ENCODE measurements at regions not wholly inside any gene's neighbourhood (a gene's known extent, or its start where the extent isn't known, plus 50 kb on each side); places are given as distances from the start of the nearest gene placed in this dataset.

DNA sequence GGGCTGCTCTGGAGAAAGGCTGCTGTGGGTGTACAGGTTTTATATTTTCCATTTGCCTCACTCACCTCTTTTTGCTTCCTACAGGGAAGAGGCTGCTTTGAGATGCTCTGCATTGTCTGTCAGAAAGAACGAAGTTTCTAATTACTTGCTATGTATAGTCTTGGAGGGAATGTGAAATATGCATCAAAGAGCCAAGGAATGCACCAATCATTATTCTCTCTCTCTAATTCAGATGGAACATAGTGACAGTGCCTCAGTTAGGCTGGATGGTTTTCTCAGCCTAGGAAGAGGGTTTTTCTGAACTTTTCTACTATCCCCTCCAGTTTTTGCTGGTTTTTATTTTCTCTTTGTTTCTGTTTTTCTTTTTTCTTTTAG is 106.8 kb upstream of the SLC4A4 start:
- ChIA-PET CTCF (interaction anchor here (1.4 to 4.1 kb wide), 2 partner anchors 11 to 480 kb away, joined by 3 to 34 read pairs; no protein-coding TSS in a partner anchor), POLR2A (no interaction called here), RAD21 (ENCODE audit: unreplicated experiment) (no interaction called here), SMC1A (ENCODE audit: uncharacterized antibody, unreplicated experiment) (no interaction called here)
- ATAC-seq = no peak
- no peaks in the 10 kb centered on the region for H3K36me3 ChIP-seq (ENCODE audit: control insufficient read depth in 2 of 2, insufficient read depth in 2 of 2, low read length in 1 of 2)
- H3K4me2 ChIP-seq (ENCODE audit: control insufficient read depth, insufficient read depth) = no peak overlapping the region
- H4K20me1 ChIP-seq (ENCODE audit: control insufficient read depth, insufficient read depth) = no peaks in the 10 kb centered on the region
- TF ChIP-seq FOXK2 (IDR thresholded peaks at IDR 0.05) (no peak), NR2F1 (conservative IDR thresholded peaks at IDR 0.05) (no peak), SIX5 (IDR thresholded peaks at IDR 0.05; ENCODE audit: low read depth, low read length, severe bottlenecking) (no peak), WRNIP1 (IDR thresholded peaks at IDR 0.05; ENCODE audit: borderline replicate concordance, low read depth, low read length) (no peak), ESRRA (IDR thresholded peaks at IDR 0.05; ENCODE audit: low read length) (no peak), POLR2A (IDR thresholded peaks at IDR 0.05; ENCODE audit: low read depth, low read length) (no peak)
- TF ChIP-seq, protein P1, sequence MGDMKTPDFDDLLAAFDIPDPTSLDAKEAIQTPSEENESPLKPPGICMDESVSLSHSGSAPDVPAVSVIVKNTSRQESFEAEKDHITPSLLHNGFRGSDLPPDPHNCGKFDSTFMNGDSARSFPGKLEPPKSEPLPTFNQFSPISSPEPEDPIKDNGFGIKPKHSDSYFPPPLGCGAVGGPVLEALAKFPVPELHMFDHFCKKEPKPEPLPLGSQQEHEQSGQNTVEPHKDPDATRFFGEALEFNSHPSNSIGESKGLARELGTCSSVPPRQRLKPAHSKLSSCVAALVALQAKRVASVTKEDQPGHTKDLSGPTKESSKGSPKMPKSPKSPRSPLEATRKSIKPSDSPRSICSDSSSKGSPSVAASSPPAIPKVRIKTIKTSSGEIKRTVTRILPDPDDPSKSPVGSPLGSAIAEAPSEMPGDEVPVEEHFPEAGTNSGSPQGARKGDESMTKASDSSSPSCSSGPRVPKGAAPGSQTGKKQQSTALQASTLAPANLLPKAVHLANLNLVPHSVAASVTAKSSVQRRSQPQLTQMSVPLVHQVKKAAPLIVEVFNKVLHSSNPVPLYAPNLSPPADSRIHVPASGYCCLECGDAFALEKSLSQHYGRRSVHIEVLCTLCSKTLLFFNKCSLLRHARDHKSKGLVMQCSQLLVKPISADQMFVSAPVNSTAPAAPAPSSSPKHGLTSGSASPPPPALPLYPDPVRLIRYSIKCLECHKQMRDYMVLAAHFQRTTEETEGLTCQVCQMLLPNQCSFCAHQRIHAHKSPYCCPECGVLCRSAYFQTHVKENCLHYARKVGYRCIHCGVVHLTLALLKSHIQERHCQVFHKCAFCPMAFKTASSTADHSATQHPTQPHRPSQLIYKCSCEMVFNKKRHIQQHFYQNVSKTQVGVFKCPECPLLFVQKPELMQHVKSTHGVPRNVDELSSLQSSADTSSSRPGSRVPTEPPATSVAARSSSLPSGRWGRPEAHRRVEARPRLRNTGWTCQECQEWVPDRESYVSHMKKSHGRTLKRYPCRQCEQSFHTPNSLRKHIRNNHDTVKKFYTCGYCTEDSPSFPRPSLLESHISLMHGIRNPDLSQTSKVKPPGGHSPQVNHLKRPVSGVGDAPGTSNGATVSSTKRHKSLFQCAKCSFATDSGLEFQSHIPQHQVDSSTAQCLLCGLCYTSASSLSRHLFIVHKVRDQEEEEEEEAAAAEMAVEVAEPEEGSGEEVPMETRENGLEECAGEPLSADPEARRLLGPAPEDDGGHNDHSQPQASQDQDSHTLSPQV (IDR thresholded peaks at IDR 0.05) = no peak
- TF ChIP-seq, protein P2, sequence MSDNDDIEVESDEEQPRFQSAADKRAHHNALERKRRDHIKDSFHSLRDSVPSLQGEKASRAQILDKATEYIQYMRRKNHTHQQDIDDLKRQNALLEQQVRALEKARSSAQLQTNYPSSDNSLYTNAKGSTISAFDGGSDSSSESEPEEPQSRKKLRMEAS (IDR thresholded peaks at IDR 0.05; ENCODE audit: low read depth, low read length) = no peak
- no peak for DNase-seq (ENCODE audit: low read depth, low spot score)
- H3K4me3 ChIP-seq = no peak overlapping the region
- no peaks in the 10 kb centered on the region for H3K9me3 ChIP-seq (replicated peaks; ENCODE audit: control insufficient read depth, insufficient read depth, low read length)
- WGBS (ENCODE audit: insufficient coverage, insufficient replicate concordance, low lambda C conversion rate, missing lambda C conversion rate) = 0% methylated on average over 1 of the region's 1 CpG
- H3K27me3 ChIP-seq (replicated peaks in 1 of 2; ENCODE audit: control insufficient read depth in 2 of 2, insufficient read depth in 2 of 2, low read length in 1 of 2) = peaks cover 0 to 2% of the 10 kb centered on the region in 2 experiments; a peak in 2 of 4 replicates
- no peak for FAIRE-seq
- no peaks in the 10 kb centered on the region for H3K4me1 ChIP-seq (ENCODE audit: control insufficient read depth, insufficient read depth, low read length)
- no peak overlapping the region for H3K27ac ChIP-seq (ENCODE audit: control insufficient read depth, insufficient read depth)
- H3K79me2 ChIP-seq (ENCODE audit: control insufficient read depth, insufficient read depth, low read length) = no peaks in the 10 kb centered on the region
- no peak overlapping the region for H2AFZ ChIP-seq (ENCODE audit: control insufficient read depth, low read depth, low read length)
- H3K9ac ChIP-seq (ENCODE audit: control insufficient read depth, insufficient read depth, low read length) = no peak overlapping the region
- intact Hi-C loops (cut with micrococcal nuclease; ENCODE audit: unreplicated experiment) = no loop called here
- BruUV-seq (replicated peaks) = no TSS peak
- in situ Hi-C loops (cut with MboI) = no loop called here
